ENCODE measurements at regions not wholly inside any gene's neighbourhood (a gene's known extent, or its start where the extent isn't known, plus 50 kb on each side); places are given as distances from the start of the nearest gene placed in this dataset.

GRCh38 chr7:85757348-85757747, 570.5 kb upstream of the SEMA3D start:
- Mint-ChIP-seq H3K9me3 (peaks cover 9 to 17% of the 10 kb centered on the region in 2 donors), H3K27me3 (no peaks in the 10 kb centered on the region), H3K4me1 (ENCODE audit: low read depth in 2 of 2) (no peaks in the 10 kb centered on the region), H3K4me3 (no peak overlapping the region), H3K27ac (no peak overlapping the region), H3K36me3 (ENCODE audit: insufficient read depth) (no peaks in the 10 kb centered on the region)
- DNase-seq (no peak), ATAC-seq (replicated peaks) (no peak)

- no peak for DNase-seq
Measured at GRCh38 chr7:85750454-85750949, 563.6 kb upstream of the SEMA3D start.

GRCh38 chr7:85749696-85750453, 563.0 kb upstream of the SEMA3D start:
- Mint-ChIP-seq H3K9me3 (peaks cover 18 to 44% of the 10 kb centered on the region in 2 donors), H3K4me1 (ENCODE audit: low read depth in 2 of 2) (no peaks in the 10 kb centered on the region), H3K27me3 (no peaks in the 10 kb centered on the region), H3K36me3 (ENCODE audit: insufficient read depth) (no peaks in the 10 kb centered on the region), H3K27ac (no peak overlapping the region), H3K4me3 (no peak overlapping the region)
- ATAC-seq (replicated peaks) = no peak
- no peak for DNase-seq

More at GRCh38 chr7:85750454-85750949, 563.6 kb upstream of the SEMA3D start:
- no peak for ATAC-seq (replicated peaks)
- no peaks in the 10 kb centered on the region for H3K4me1 Mint-ChIP-seq (ENCODE audit: low read depth in 2 of 2)
- no peaks in the 10 kb centered on the region for H3K27me3 Mint-ChIP-seq
- H3K27ac Mint-ChIP-seq = no peak overlapping the region
- peaks cover 18 to 44% of the 10 kb centered on the region in 2 donors for H3K9me3 Mint-ChIP-seq
- no peaks in the 10 kb centered on the region for H3K36me3 Mint-ChIP-seq (ENCODE audit: insufficient read depth)
- H3K4me3 Mint-ChIP-seq = no peak overlapping the region

GRCh38 chr7:85748861-85749260, 562.0 kb upstream of the SEMA3D start:
- no peaks in the 10 kb centered on the region for H3K4me1 Mint-ChIP-seq (ENCODE audit: low read depth in 2 of 2)
- no peak for ATAC-seq (replicated peaks)
- H3K36me3 Mint-ChIP-seq (ENCODE audit: insufficient read depth) = no peaks in the 10 kb centered on the region
- H3K4me3 Mint-ChIP-seq = no peak overlapping the region
- H3K27me3 Mint-ChIP-seq = no peaks in the 10 kb centered on the region
- no peak overlapping the region for H3K27ac Mint-ChIP-seq
- H3K9me3 Mint-ChIP-seq = peaks cover 18 to 41% of the 10 kb centered on the region in 2 donors
- DNase-seq = no peak

- peaks cover 22 to 38% of the 10 kb centered on the region in 2 donors for H3K9me3 Mint-ChIP-seq
- no peaks in the 10 kb centered on the region for H3K27me3 Mint-ChIP-seq
- DNase-seq (no peak), ATAC-seq (replicated peaks) (no peak)
- no peak overlapping the region for H3K27ac Mint-ChIP-seq
- H3K4me1 Mint-ChIP-seq (ENCODE audit: low read depth in 2 of 2) = no peaks in the 10 kb centered on the region
- no peak overlapping the region for H3K4me3 Mint-ChIP-seq
- no peaks in the 10 kb centered on the region for H3K36me3 Mint-ChIP-seq (ENCODE audit: insufficient read depth)
Measured at GRCh38 chr7:85737426-85737825, 550.6 kb upstream of the SEMA3D start.

- DNase-seq (no peak), ATAC-seq (replicated peaks) (no peak)
- H3K27ac Mint-ChIP-seq = no peak overlapping the region
- no peaks in the 10 kb centered on the region for H3K27me3 Mint-ChIP-seq
- H3K9me3 Mint-ChIP-seq = peaks cover 23 to 38% of the 10 kb centered on the region in 2 donors
- no peaks in the 10 kb centered on the region for H3K36me3 Mint-ChIP-seq (ENCODE audit: insufficient read depth)
- no peak overlapping the region for H3K4me3 Mint-ChIP-seq
- H3K4me1 Mint-ChIP-seq (ENCODE audit: low read depth in 2 of 2) = no peaks in the 10 kb centered on the region
Measured at GRCh38 chr7:85736085-85736484, 549.2 kb upstream of the SEMA3D start.

GRCh38 chr7:85734823-85735222, 548.0 kb upstream of the SEMA3D start:
- H3K9me3 Mint-ChIP-seq = peaks cover 23 to 36% of the 10 kb centered on the region in 2 donors
- no peak for DNase-seq
- no peaks in the 10 kb centered on the region for H3K27me3 Mint-ChIP-seq
- H3K4me3 Mint-ChIP-seq = no peak overlapping the region
- no peaks in the 10 kb centered on the region for H3K4me1 Mint-ChIP-seq (ENCODE audit: low read depth in 2 of 2)
- H3K36me3 Mint-ChIP-seq (ENCODE audit: insufficient read depth) = no peaks in the 10 kb centered on the region
- no peak for ATAC-seq (replicated peaks)
- no peak overlapping the region for H3K27ac Mint-ChIP-seq

- no peaks in the 10 kb centered on the region for H3K4me1 Mint-ChIP-seq (ENCODE audit: low read depth in 2 of 2)
- H3K36me3 Mint-ChIP-seq (ENCODE audit: insufficient read depth) = no peaks in the 10 kb centered on the region
- DNase-seq (no peak), ATAC-seq (replicated peaks) (no peak)
- no peaks in the 10 kb centered on the region for H3K27me3 Mint-ChIP-seq
- peaks cover 19 to 33% of the 10 kb centered on the region in 2 donors for H3K9me3 Mint-ChIP-seq
- H3K4me3 Mint-ChIP-seq = no peak overlapping the region
- no peak overlapping the region for H3K27ac Mint-ChIP-seq
Measured at GRCh38 chr7:85733169-85733915, 546.5 kb upstream of the SEMA3D start.

- DNase-seq (no peak), ATAC-seq (replicated peaks) (no peak)
- Mint-ChIP-seq H3K4me1 (ENCODE audit: low read depth in 2 of 2) (no peaks in the 10 kb centered on the region), H3K9me3 (peaks cover 16 to 27% of the 10 kb centered on the region in 2 donors), H3K36me3 (ENCODE audit: insufficient read depth) (no peaks in the 10 kb centered on the region), H3K27me3 (no peaks in the 10 kb centered on the region), H3K4me3 (no peak overlapping the region), H3K27ac (no peak overlapping the region)
Measured at GRCh38 chr7:85730012-85730411, 543.2 kb upstream of the SEMA3D start.

- Mint-ChIP-seq H3K27ac (no peak overlapping the region), H3K4me1 (ENCODE audit: low read depth in 2 of 2) (no peaks in the 10 kb centered on the region), H3K9me3 (peaks cover 7 to 10% of the 10 kb centered on the region in 2 donors), H3K27me3 (no peaks in the 10 kb centered on the region), H3K4me3 (no peak overlapping the region), H3K36me3 (ENCODE audit: insufficient read depth) (no peaks in the 10 kb centered on the region)
- ATAC-seq (replicated peaks) (no peak), DNase-seq (no peak)
Measured at GRCh38 chr7:85725026-85725425, 538.2 kb upstream of the SEMA3D start.

GRCh38 chr7:85719981-85720953, 533.4 kb upstream of the SEMA3D start:
- Mint-ChIP-seq H3K4me3 (no peak overlapping the region), H3K4me1 (ENCODE audit: low read depth in 2 of 2) (no peaks in the 10 kb centered on the region), H3K36me3 (ENCODE audit: insufficient read depth) (no peaks in the 10 kb centered on the region), H3K9me3 (peaks cover 0 to 4% of the 10 kb centered on the region in 2 donors), H3K27me3 (no peaks in the 10 kb centered on the region), H3K27ac (no peak overlapping the region)
- ATAC-seq (replicated peaks) (no peak), DNase-seq (no peak)

GRCh38 chr7:85716353-85716752, 529.5 kb upstream of the SEMA3D start:
- Mint-ChIP-seq H3K9me3 (peaks cover 0 to 2% of the 10 kb centered on the region in 2 donors), H3K36me3 (ENCODE audit: insufficient read depth) (no peaks in the 10 kb centered on the region), H3K4me1 (ENCODE audit: low read depth in 2 of 2) (no peaks in the 10 kb centered on the region), H3K27ac (no peak overlapping the region), H3K4me3 (no peak overlapping the region), H3K27me3 (no peaks in the 10 kb centered on the region)
- ATAC-seq (replicated peaks) = no peak
- DNase-seq = no peak

GRCh38 chr7:85714951-85715350, 528.1 kb upstream of the SEMA3D start:
- H3K27me3 Mint-ChIP-seq = no peaks in the 10 kb centered on the region
- H3K4me3 Mint-ChIP-seq = no peak overlapping the region
- no peak overlapping the region for H3K27ac Mint-ChIP-seq
- ATAC-seq (replicated peaks) (no peak), DNase-seq (no peak)
- H3K4me1 Mint-ChIP-seq (ENCODE audit: low read depth in 2 of 2) = no peaks in the 10 kb centered on the region
- H3K9me3 Mint-ChIP-seq = no peaks in the 10 kb centered on the region
- no peaks in the 10 kb centered on the region for H3K36me3 Mint-ChIP-seq (ENCODE audit: insufficient read depth)
